ENCODE measurements at regions not wholly inside any gene's neighbourhood (a gene's known extent, or its start where the extent isn't known, plus 50 kb on each side); places are given as distances from the start of the nearest gene placed in this dataset.

GRCh38 chr18:33870059-33870458 is 292.0 kb downstream of the ASXL3 start:
- DNase-seq (ENCODE audit: insufficient read length, low spot score) (no peak), FAIRE-seq (no peak)

- no peak for FAIRE-seq
- no peak for DNase-seq (ENCODE audit: insufficient read length, low spot score)
These were observed 288.4 kb downstream of the ASXL3 start for GRCh38 chr18:33866386-33866785.

GRCh38 chr18:33863912-33864311 is 285.9 kb downstream of the ASXL3 start:
- FAIRE-seq, result no peak
- DNase-seq (ENCODE audit: insufficient read length, low spot score), result no peak

GRCh38 chr18:33854827-33855139 is 276.8 kb downstream of the ASXL3 start:
- DNase-seq (ENCODE audit: insufficient read length, low spot score) (no peak), FAIRE-seq (no peak)

GRCh38 chr18:33854086-33854826 is 276.2 kb downstream of the ASXL3 start:
- DNase-seq (ENCODE audit: insufficient read length, low spot score) (no peak), FAIRE-seq (no peak)

GRCh38 chr18:33853187-33853586 is 275.2 kb downstream of the ASXL3 start:
- no peak for DNase-seq (ENCODE audit: insufficient read length, low spot score)
- no peak for FAIRE-seq

- FAIRE-seq (no peak), DNase-seq (ENCODE audit: insufficient read length, low spot score) (no peak)
These were observed 273.6 kb downstream of the ASXL3 start for GRCh38 chr18:33851546-33852078.

GRCh38 chr18:33849731-33850130 is 271.7 kb downstream of the ASXL3 start:
- DNase-seq (ENCODE audit: insufficient read length, low spot score), result no peak
- FAIRE-seq, result no peak

GRCh38 chr18:33844232-33844631 is 266.2 kb downstream of the ASXL3 start:
- FAIRE-seq (no peak), DNase-seq (ENCODE audit: insufficient read length, low spot score) (no peak)

- FAIRE-seq, result no peak
- no peak for DNase-seq (ENCODE audit: insufficient read length, low spot score)
These were observed 263.4 kb downstream of the ASXL3 start for GRCh38 chr18:33841221-33841967.

GRCh38 chr18:33840212-33840593 is 262.2 kb downstream of the ASXL3 start:
- DNase-seq (ENCODE audit: insufficient read length, low spot score) (no peak), FAIRE-seq (no peak)

- FAIRE-seq, result no peak
- no peak for DNase-seq (ENCODE audit: insufficient read length, low spot score)
These were observed 261.6 kb downstream of the ASXL3 start for GRCh38 chr18:33839452-33840211.

- no peak for FAIRE-seq
- no peak for DNase-seq (ENCODE audit: insufficient read length, low spot score)
These were observed 260.0 kb downstream of the ASXL3 start for GRCh38 chr18:33838054-33838453.

- DNase-seq (ENCODE audit: insufficient read length, low spot score) (no peak), FAIRE-seq (no peak)
These were observed 259.2 kb downstream of the ASXL3 start for GRCh38 chr18:33837191-33837590.

GRCh38 chr18:33836564-33836963 is 258.5 kb downstream of the ASXL3 start:
- DNase-seq (ENCODE audit: insufficient read length, low spot score), result no peak
- no peak for FAIRE-seq

- FAIRE-seq (no peak), DNase-seq (ENCODE audit: insufficient read length, low spot score) (no peak)
These were observed 257.4 kb downstream of the ASXL3 start for GRCh38 chr18:33835419-33835818.

- no peak for FAIRE-seq
- no peak for DNase-seq (ENCODE audit: insufficient read length, low spot score)
These were observed 255.8 kb downstream of the ASXL3 start for GRCh38 chr18:33833842-33834241.

- FAIRE-seq, result no peak
- DNase-seq (ENCODE audit: insufficient read length, low spot score), result no peak
These were observed 253.4 kb downstream of the ASXL3 start for GRCh38 chr18:33831424-33831823.

- DNase-seq (ENCODE audit: insufficient read length, low spot score), result no peak
- FAIRE-seq, result no peak
These were observed 252.2 kb downstream of the ASXL3 start for GRCh38 chr18:33830213-33830612.

- no peak for DNase-seq (ENCODE audit: insufficient read length, low spot score)
- FAIRE-seq, result no peak
These were observed 250.9 kb downstream of the ASXL3 start for GRCh38 chr18:33828949-33829348.

- FAIRE-seq, result no peak
- DNase-seq (ENCODE audit: insufficient read length, low spot score), result no peak
These were observed 248.1 kb downstream of the ASXL3 start for GRCh38 chr18:33826151-33826550.
